ENCODE measurements at regions not wholly inside any gene's neighbourhood (a gene's known extent, or its start where the extent isn't known, plus 50 kb on each side); places are given as distances from the start of the nearest gene placed in this dataset.

GRCh38 chr1:173295391-173295790, 88.3 kb upstream of the TNFSF4 start:
- BruUV-seq (replicated peaks), result no TSS peak
- POLR2A ChIA-PET, result no interaction called here
- DNase-seq (ENCODE audit: low read depth, low spot score), result no peak

GRCh38 chr1:173295995-173296394, 88.9 kb upstream of the TNFSF4 start:
- no peak for ATAC-seq
- POLR2A ChIA-PET, result no interaction called here
- TF ChIP-seq, protein P1, sequence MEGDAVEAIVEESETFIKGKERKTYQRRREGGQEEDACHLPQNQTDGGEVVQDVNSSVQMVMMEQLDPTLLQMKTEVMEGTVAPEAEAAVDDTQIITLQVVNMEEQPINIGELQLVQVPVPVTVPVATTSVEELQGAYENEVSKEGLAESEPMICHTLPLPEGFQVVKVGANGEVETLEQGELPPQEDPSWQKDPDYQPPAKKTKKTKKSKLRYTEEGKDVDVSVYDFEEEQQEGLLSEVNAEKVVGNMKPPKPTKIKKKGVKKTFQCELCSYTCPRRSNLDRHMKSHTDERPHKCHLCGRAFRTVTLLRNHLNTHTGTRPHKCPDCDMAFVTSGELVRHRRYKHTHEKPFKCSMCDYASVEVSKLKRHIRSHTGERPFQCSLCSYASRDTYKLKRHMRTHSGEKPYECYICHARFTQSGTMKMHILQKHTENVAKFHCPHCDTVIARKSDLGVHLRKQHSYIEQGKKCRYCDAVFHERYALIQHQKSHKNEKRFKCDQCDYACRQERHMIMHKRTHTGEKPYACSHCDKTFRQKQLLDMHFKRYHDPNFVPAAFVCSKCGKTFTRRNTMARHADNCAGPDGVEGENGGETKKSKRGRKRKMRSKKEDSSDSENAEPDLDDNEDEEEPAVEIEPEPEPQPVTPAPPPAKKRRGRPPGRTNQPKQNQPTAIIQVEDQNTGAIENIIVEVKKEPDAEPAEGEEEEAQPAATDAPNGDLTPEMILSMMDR (IDR thresholded peaks at IDR 0.05), result no peak
- TF ChIP-seq SIN3A (IDR thresholded peaks at IDR 0.05; ENCODE audit: borderline replicate concordance, insufficient read depth, low read depth, low read length), result no peak
- TF ChIP-seq, protein P2, sequence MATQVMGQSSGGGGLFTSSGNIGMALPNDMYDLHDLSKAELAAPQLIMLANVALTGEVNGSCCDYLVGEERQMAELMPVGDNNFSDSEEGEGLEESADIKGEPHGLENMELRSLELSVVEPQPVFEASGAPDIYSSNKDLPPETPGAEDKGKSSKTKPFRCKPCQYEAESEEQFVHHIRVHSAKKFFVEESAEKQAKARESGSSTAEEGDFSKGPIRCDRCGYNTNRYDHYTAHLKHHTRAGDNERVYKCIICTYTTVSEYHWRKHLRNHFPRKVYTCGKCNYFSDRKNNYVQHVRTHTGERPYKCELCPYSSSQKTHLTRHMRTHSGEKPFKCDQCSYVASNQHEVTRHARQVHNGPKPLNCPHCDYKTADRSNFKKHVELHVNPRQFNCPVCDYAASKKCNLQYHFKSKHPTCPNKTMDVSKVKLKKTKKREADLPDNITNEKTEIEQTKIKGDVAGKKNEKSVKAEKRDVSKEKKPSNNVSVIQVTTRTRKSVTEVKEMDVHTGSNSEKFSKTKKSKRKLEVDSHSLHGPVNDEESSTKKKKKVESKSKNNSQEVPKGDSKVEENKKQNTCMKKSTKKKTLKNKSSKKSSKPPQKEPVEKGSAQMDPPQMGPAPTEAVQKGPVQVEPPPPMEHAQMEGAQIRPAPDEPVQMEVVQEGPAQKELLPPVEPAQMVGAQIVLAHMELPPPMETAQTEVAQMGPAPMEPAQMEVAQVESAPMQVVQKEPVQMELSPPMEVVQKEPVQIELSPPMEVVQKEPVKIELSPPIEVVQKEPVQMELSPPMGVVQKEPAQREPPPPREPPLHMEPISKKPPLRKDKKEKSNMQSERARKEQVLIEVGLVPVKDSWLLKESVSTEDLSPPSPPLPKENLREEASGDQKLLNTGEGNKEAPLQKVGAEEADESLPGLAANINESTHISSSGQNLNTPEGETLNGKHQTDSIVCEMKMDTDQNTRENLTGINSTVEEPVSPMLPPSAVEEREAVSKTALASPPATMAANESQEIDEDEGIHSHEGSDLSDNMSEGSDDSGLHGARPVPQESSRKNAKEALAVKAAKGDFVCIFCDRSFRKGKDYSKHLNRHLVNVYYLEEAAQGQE (IDR thresholded peaks at IDR 0.05; ENCODE audit: insufficient read depth in 1 of 2, low read depth in 2 of 2, low read length in 1 of 2), result no peak
- no peak for TF ChIP-seq TCF7L2 (IDR thresholded peaks at IDR 0.05; ENCODE audit: low read depth, low read length)
- TF ChIP-seq POLR2AphosphoS5 (IDR thresholded peaks at IDR 0.05; ENCODE audit: low read depth, low read length), result no peak
- BruUV-seq (replicated peaks), result no TSS peak
- CTCF ChIA-PET, result no interaction called here
- Histone ChIP-seq H3K27ac (ENCODE audit: low read length) (no peak overlapping the region), H3K9me3 (ENCODE audit: control insufficient read depth, insufficient read depth, low read depth, low read length) (no peaks in the 10 kb centered on the region), H3K4me3 (ENCODE audit: low read depth in 2 of 2, low read length in 2 of 2) (no peak overlapping the region), H3K27me3 (ENCODE audit: control insufficient read depth, insufficient read depth, low read length) (no peaks in the 10 kb centered on the region), H3K36me3 (ENCODE audit: control insufficient read depth, insufficient read depth, low read length) (no peaks in the 10 kb centered on the region), H3K4me1 (ENCODE audit: control insufficient read depth, insufficient read depth, low read length) (no peaks in the 10 kb centered on the region)
- DNase-seq (ENCODE audit: low read depth, low spot score), result no peak
- in situ Hi-C loops (cut with HindIII; ENCODE audit: low pct_unique_long_range_greater_than_20kb, low sequenced_read_pairs), result no loop called here
- intact Hi-C loops (cut with micrococcal nuclease; ENCODE audit: unreplicated experiment), result no loop called here

More at GRCh38 chr1:173295391-173295790, 88.3 kb upstream of the TNFSF4 start:
- Histone ChIP-seq H3K4me1 (ENCODE audit: control insufficient read depth, insufficient read depth, low read length) (no peaks in the 10 kb centered on the region), H3K9me3 (ENCODE audit: control insufficient read depth, insufficient read depth, low read depth, low read length) (no peaks in the 10 kb centered on the region), H3K4me3 (ENCODE audit: low read depth in 2 of 2, low read length in 2 of 2) (no peak overlapping the region), H3K27me3 (ENCODE audit: control insufficient read depth, insufficient read depth, low read length) (no peaks in the 10 kb centered on the region), H3K36me3 (ENCODE audit: control insufficient read depth, insufficient read depth, low read length) (no peaks in the 10 kb centered on the region), H3K27ac (ENCODE audit: low read length) (no peak overlapping the region)
- CTCF ChIA-PET, result no interaction called here
- intact Hi-C loops (cut with micrococcal nuclease; ENCODE audit: unreplicated experiment), result no loop called here
- in situ Hi-C loops (cut with HindIII; ENCODE audit: low pct_unique_long_range_greater_than_20kb, low sequenced_read_pairs), result no loop called here
- ATAC-seq, result no peak
- TF ChIP-seq POLR2AphosphoS5 (IDR thresholded peaks at IDR 0.05; ENCODE audit: low read depth, low read length) (no peak), TCF7L2 (IDR thresholded peaks at IDR 0.05; ENCODE audit: low read depth, low read length) (no peak), SIN3A (IDR thresholded peaks at IDR 0.05; ENCODE audit: borderline replicate concordance, insufficient read depth, low read depth, low read length) (no peak)
- TF ChIP-seq, protein P1 (IDR thresholded peaks at IDR 0.05), result no peak
- TF ChIP-seq, protein P2 (IDR thresholded peaks at IDR 0.05; ENCODE audit: insufficient read depth in 1 of 2, low read depth in 2 of 2, low read length in 1 of 2), result no peak
